ENCODE measurements at regions not wholly inside any gene's neighbourhood (a gene's known extent, or its start where the extent isn't known, plus 50 kb on each side); places are given as distances from the start of the nearest gene placed in this dataset.
A peak's percentile ranks its signal among the peaks of the same experiment; 100 is the strongest.

DNA sequence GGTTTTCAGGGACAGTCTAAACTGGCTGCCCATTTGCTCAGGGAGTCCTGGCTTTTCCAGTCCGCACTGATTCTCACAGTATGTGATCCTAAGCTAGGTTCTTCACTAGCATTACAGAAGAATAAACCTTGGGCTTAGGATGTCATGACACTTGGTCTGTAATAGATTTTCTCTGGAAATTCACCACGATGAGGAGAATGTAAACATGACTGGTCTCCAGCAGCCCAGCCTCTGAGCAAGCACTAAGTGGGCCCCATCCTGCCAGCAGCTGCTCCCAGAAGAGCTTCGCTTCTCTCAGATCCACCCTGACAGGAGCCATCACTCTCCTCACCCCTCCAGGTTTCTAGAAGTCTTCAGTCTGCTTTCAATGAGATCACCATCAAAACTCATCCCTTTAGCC is 103.7 kb upstream of the ZPBP start:
- Histone ChIP-seq H3K79me2 (ENCODE audit: control insufficient read depth, low read length) (no peaks in the 10 kb centered on the region), H3K4me3 (ENCODE audit: low read length) (no peak overlapping the region), H3K27me3 (ENCODE audit: control insufficient read depth, low read length) (peaks cover 13% of the 10 kb centered on the region; the same call in 1 of the 2 replicates), H3K27ac (ENCODE audit: low read depth, low read length) (no peak overlapping the region), H3K9me3 (ENCODE audit: control insufficient read depth, insufficient read depth, low read length) (no peaks in the 10 kb centered on the region), H4K20me1 (ENCODE audit: control insufficient read depth, insufficient read depth, low read depth, low read length) (no peaks in the 10 kb centered on the region), H3K9me2 (replicated peaks; ENCODE audit: control insufficient read depth, low read length) (no peaks in the 10 kb centered on the region), H3K4me1 (ENCODE audit: control insufficient read depth, low read length) (no peaks in the 10 kb centered on the region), H3F3A (ENCODE audit: control insufficient read depth, insufficient read depth) (no peaks in the 10 kb centered on the region), H3K36me3 (ENCODE audit: control insufficient read depth, low read length) (no peaks in the 10 kb centered on the region), H3K4me2 (ENCODE audit: low read length) (no peak overlapping the region)
- TF ChIP-seq, protein P1, sequence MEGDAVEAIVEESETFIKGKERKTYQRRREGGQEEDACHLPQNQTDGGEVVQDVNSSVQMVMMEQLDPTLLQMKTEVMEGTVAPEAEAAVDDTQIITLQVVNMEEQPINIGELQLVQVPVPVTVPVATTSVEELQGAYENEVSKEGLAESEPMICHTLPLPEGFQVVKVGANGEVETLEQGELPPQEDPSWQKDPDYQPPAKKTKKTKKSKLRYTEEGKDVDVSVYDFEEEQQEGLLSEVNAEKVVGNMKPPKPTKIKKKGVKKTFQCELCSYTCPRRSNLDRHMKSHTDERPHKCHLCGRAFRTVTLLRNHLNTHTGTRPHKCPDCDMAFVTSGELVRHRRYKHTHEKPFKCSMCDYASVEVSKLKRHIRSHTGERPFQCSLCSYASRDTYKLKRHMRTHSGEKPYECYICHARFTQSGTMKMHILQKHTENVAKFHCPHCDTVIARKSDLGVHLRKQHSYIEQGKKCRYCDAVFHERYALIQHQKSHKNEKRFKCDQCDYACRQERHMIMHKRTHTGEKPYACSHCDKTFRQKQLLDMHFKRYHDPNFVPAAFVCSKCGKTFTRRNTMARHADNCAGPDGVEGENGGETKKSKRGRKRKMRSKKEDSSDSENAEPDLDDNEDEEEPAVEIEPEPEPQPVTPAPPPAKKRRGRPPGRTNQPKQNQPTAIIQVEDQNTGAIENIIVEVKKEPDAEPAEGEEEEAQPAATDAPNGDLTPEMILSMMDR (IDR thresholded peaks at IDR 0.05; ENCODE audit: low read depth, low read length, poor library complexity, severe bottlenecking): no peak
- no peak for TF ChIP-seq EZH2phosphoT487 (IDR thresholded peaks at IDR 0.05; ENCODE audit: borderline replicate concordance, low read length)

DNA sequence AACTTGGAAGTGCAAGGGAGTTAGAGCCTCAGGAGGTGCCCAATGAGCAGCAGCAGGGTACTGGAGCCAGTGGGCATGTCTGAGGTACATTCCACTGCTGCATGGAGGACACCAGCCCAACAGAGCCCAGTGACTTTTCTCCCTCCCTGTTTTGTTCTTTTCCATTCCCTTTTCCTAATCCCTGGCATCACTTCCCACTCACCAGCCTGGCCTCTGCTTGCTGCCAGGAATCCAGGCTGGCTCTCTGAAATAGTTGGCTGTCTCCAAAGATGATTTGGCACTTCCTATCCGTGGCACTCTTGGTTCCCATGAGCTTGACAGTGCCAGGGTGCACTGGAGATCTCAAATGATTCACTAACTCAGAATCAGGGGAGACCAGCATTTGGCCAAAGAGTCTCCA is 97.7 kb upstream of the ZPBP start:
- H3K4me2 ChIP-seq (ENCODE audit: low read length): no peak overlapping the region
- H4K20me1 ChIP-seq (ENCODE audit: control insufficient read depth, insufficient read depth, low read depth, low read length): no peaks in the 10 kb centered on the region
- TF ChIP-seq EZH2phosphoT487 (IDR thresholded peaks at IDR 0.05; ENCODE audit: borderline replicate concordance, low read length): no peak
- TF ChIP-seq, protein P1 (IDR thresholded peaks at IDR 0.05; ENCODE audit: low read depth, low read length, poor library complexity, severe bottlenecking): no peak
- no peak overlapping the region for H3K27ac ChIP-seq (ENCODE audit: low read depth, low read length)
- H3F3A ChIP-seq (ENCODE audit: control insufficient read depth, insufficient read depth): no peaks in the 10 kb centered on the region
- peaks cover 7% of the 10 kb centered on the region for H3K4me1 ChIP-seq (ENCODE audit: control insufficient read depth, low read length)
- no peaks in the 10 kb centered on the region for H3K9me2 ChIP-seq (replicated peaks; ENCODE audit: control insufficient read depth, low read length)
- H3K9me3 ChIP-seq (ENCODE audit: control insufficient read depth, insufficient read depth, low read length): 0 out of 2 replicates have a peak, but pooled peaks cover 4% of the 10 kb centered on the region
- no peaks in the 10 kb centered on the region for H3K36me3 ChIP-seq (ENCODE audit: control insufficient read depth, low read length)
- no peak overlapping the region for H3K4me3 ChIP-seq (ENCODE audit: low read length)
- H3K79me2 ChIP-seq (ENCODE audit: control insufficient read depth, low read length): no peaks in the 10 kb centered on the region
- peaks cover 21% of the 10 kb centered on the region for H3K27me3 ChIP-seq (ENCODE audit: control insufficient read depth, low read length)

DNA sequence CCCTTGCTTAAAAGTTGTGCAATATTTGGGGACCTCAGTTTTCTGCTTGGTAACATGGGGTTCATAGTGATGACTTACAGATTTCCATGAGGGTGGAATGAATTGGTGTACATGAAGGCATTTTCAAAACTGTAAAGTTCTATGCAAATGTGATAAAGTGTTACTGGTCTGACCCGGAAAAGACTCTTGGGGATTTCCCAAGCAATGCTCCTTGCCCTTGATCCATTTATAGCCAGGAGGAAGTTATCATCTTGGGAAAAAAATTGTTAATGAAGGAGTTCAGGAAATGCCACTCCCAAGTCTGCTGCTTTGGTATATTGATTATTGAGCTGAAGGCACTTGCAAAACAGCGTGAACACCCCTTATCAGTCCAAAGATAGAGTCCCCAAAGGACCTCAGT is 96.3 kb upstream of the ZPBP start:
- H4K20me1 ChIP-seq (ENCODE audit: control insufficient read depth, insufficient read depth, low read depth, low read length): no peaks in the 10 kb centered on the region
- H3K4me1 ChIP-seq (ENCODE audit: control insufficient read depth, low read length): peaks cover 7% of the 10 kb centered on the region
- no peaks in the 10 kb centered on the region for H3K79me2 ChIP-seq (ENCODE audit: control insufficient read depth, low read length)
- TF ChIP-seq, protein P1 (IDR thresholded peaks at IDR 0.05; ENCODE audit: low read depth, low read length, poor library complexity, severe bottlenecking): no peak
- TF ChIP-seq EZH2phosphoT487 (IDR thresholded peaks at IDR 0.05; ENCODE audit: borderline replicate concordance, low read length): no peak
- peaks cover 18% of the 10 kb centered on the region for H3K27me3 ChIP-seq (ENCODE audit: control insufficient read depth, low read length)
- no peak overlapping the region for H3K27ac ChIP-seq (ENCODE audit: low read depth, low read length)
- 0 out of 2 replicates have a peak, but pooled peaks cover 4% of the 10 kb centered on the region for H3K9me3 ChIP-seq (ENCODE audit: control insufficient read depth, insufficient read depth, low read length)
- no peak overlapping the region for H3K4me3 ChIP-seq (ENCODE audit: low read length)
- H3K9me2 ChIP-seq (replicated peaks; ENCODE audit: control insufficient read depth, low read length): no peaks in the 10 kb centered on the region
- no peaks in the 10 kb centered on the region for H3F3A ChIP-seq (ENCODE audit: control insufficient read depth, insufficient read depth)
- no peaks in the 10 kb centered on the region for H3K36me3 ChIP-seq (ENCODE audit: control insufficient read depth, low read length)
- 0 out of 2 replicates have a peak overlapping the region, but pooled peaks have one; percentile 1 for H3K4me2 ChIP-seq (ENCODE audit: low read length)
